Liver (tissue), 8 donors: ENCODE measurements at regions not wholly inside any gene's neighbourhood (a gene's known extent, or its start where the extent isn't known, plus 50 kb on each side); places are given as distances from the start of the nearest gene placed in this dataset.

Experiments
- DNase-seq: peaks from one replicate; pipeline ENCODE4 v3.0.0-alpha.2; 2017; ENCODE audit warnings: low spot score
- H3K27ac ChIP-seq, 2 donors: one replicate each; pipeline ENCODE4 v1.7.0; 2013; ENCODE audit warnings: inconsistent platforms in 2 of 2, low read length in 2 of 2, control low read depth in 1 of 2, low read depth in 1 of 2, mild to moderate bottlenecking in 1 of 2
- H3K27me3 ChIP-seq, 4 donors: one replicate each; pipeline versions ENCODE4 v1.6.1 to v1.7.0; 2013; ENCODE audit warnings: low read length in 3 of 4, inconsistent platforms in 1 of 4, mild to moderate bottlenecking in 1 of 4, moderate library complexity in 1 of 4; ENCODE audit not compliant: control insufficient read depth in 4 of 4, insufficient read depth in 4 of 4
- H3K36me3 ChIP-seq, 4 donors: one replicate each; pipeline versions ENCODE4 v1.6.1 to v1.7.0; 2013; ENCODE audit warnings: low read length in 3 of 4, mild to moderate bottlenecking in 3 of 4, low read depth in 1 of 4, moderate library complexity in 1 of 4; ENCODE audit not compliant: control insufficient read depth in 4 of 4, insufficient read depth in 3 of 4
- H3K4me1 ChIP-seq, 4 donors: one replicate each; pipeline versions ENCODE4 v1.6.1 to v1.7.0; 2013; ENCODE audit warnings: low read length in 3 of 4, mild to moderate bottlenecking in 3 of 4, moderate library complexity in 1 of 4; ENCODE audit not compliant: control insufficient read depth in 4 of 4, insufficient read depth in 4 of 4
- H3K4me3 ChIP-seq, 3 donors: one replicate each; pipeline versions ENCODE4 v1.6.1 to v1.7.0; 2013; ENCODE audit warnings: low read length in 3 of 3, control low read depth in 1 of 3, low read depth in 1 of 3, mild to moderate bottlenecking in 1 of 3
- H3K9ac ChIP-seq, 2 donors: one replicate each; pipeline ENCODE4 v1.7.0; 2013; ENCODE audit warnings: low read length in 2 of 2, mild to moderate bottlenecking in 2 of 2, moderate library complexity in 2 of 2, control low read depth in 1 of 2, low read depth in 1 of 2
- H3K9me3 ChIP-seq, 4 donors: one replicate each; pipeline versions ENCODE4 v1.6.1 to v1.7.0; 2013; ENCODE audit warnings: low read length in 3 of 4; ENCODE audit not compliant: control insufficient read depth in 4 of 4
- EGR1 ChIP-seq, 2 donors: IDR thresholded peaks; 2 replicates each; pipeline ENCODE4 v1.6.1; 2016 to 2018; ENCODE audit warnings: antibody characterized with exemption in 2 of 2, low read depth in 2 of 2
- FOXA1 ChIP-seq: IDR thresholded peaks from 2 replicates; pipeline ENCODE4 v1.6.1; 2016; ENCODE audit warnings: antibody characterized with exemption
- FOXA2 ChIP-seq: IDR thresholded peaks from 2 replicates; pipeline ENCODE4 v1.6.1; 2016; ENCODE audit warnings: antibody characterized with exemption
- GABPA ChIP-seq, 2 donors: IDR thresholded peaks in 1 of 2; conservative IDR thresholded peaks in 1 of 2; 2 replicates each; pipeline ENCODE4 v1.6.1; 2016; ENCODE audit warnings: antibody characterized with exemption in 2 of 2, mild to moderate bottlenecking in 1 of 2, moderate library complexity in 1 of 2
- HNF4A ChIP-seq, 2 donors: conservative IDR thresholded peaks; 2 replicates each; pipeline ENCODE4 v1.6.1; 2016; ENCODE audit warnings: antibody characterized with exemption in 2 of 2, mild to moderate bottlenecking in 2 of 2
- HNF4G ChIP-seq: IDR thresholded peaks from 2 replicates; pipeline ENCODE4 v1.6.1; 2016; ENCODE audit warnings: antibody characterized with exemption
- JUND ChIP-seq, 2 donors: IDR thresholded peaks; 2 replicates each; pipeline ENCODE4 v1.6.1; 2016; ENCODE audit warnings: antibody characterized with exemption in 2 of 2
- MAX ChIP-seq: IDR thresholded peaks from 2 replicates; pipeline ENCODE4 v1.6.1; 2016; ENCODE audit warnings: antibody characterized with exemption
- NR2F2 ChIP-seq: IDR thresholded peaks from 2 replicates; pipeline ENCODE4 v1.6.1; 2016; ENCODE audit warnings: antibody characterized with exemption
- RAD21 ChIP-seq, 2 donors: IDR thresholded peaks; 2 replicates each; pipeline ENCODE4 v1.6.1; 2016; ENCODE audit warnings: antibody characterized with exemption in 2 of 2, mild to moderate bottlenecking in 2 of 2
- RXRA ChIP-seq, 2 donors: IDR thresholded peaks; 2 replicates each; pipeline ENCODE4 v1.6.1; 2017 to 2018; ENCODE audit warnings: antibody characterized with exemption in 2 of 2, mild to moderate bottlenecking in 1 of 2
- SP1 ChIP-seq: IDR thresholded peaks from 2 replicates; pipeline ENCODE4 v1.6.1; 2018; ENCODE audit warnings: antibody characterized with exemption, mild to moderate bottlenecking
- TAF1 ChIP-seq: conservative IDR thresholded peaks from 2 replicates; pipeline ENCODE4 v1.6.1; 2016; ENCODE audit warnings: antibody characterized with exemption, mild to moderate bottlenecking
- YY1 ChIP-seq: IDR thresholded peaks from 2 replicates; pipeline ENCODE4 v1.6.1; 2016; ENCODE audit warnings: antibody characterized with exemption, mild to moderate bottlenecking
- ZBTB33 ChIP-seq: IDR thresholded peaks from 2 replicates; pipeline ENCODE4 v1.6.1; 2016; ENCODE audit warnings: antibody characterized with exemption
- WGBS: extraction: QIAGEN DNeasy Blood & Tissue Kit; methylation state at CpG from one replicate; pipeline ENCODE4 v1.1.7; 2013; 5-methylcytosine and 5-hydroxymethylcytosine counted together
- TF ChIP-seq, protein P1 (sequence below): IDR thresholded peaks from 2 replicates; pipeline ENCODE4 v1.6.1; 2016; ENCODE audit warnings: antibody characterized with exemption
- TF ChIP-seq, protein P2 (sequence below): fragments of 150-350 bp; IDR thresholded peaks from 2 replicates; pipeline ENCODE4 v1.5.1; 2017; ENCODE audit warnings: improper control_type of control experiment, low read depth, low read length; ENCODE audit not compliant: missing input control
- TF ChIP-seq, protein P3 (sequence below): IDR thresholded peaks from 2 replicates; pipeline ENCODE4 v1.6.1; 2016; ENCODE audit warnings: antibody characterized with exemption, mild to moderate bottlenecking
- donor health status: healthy.
- donor health status: healthy.
- donor health status: healthy.
- donor health status: healthy.
- donor health status: healthy.

GRCh38 chr2:150099805-150100204 is 387.7 kb downstream of the RND3 start:
- H3K4me3 ChIP-seq = no peak overlapping the region
- no peak overlapping the region for H3K27ac ChIP-seq
- peaks cover 2 to 15% (median 9%) of the 10 kb centered on the region in 4 donors for H3K4me1 ChIP-seq
- no peak overlapping the region for H3K9ac ChIP-seq
- TF ChIP-seq EGR1 (IDR thresholded peaks at IDR 0.05; ENCODE audit: low read depth in 2 of 2) (no peak), GABPA (IDR thresholded peaks at IDR 0.05 in 1 of 2, conservative IDR thresholded peaks at IDR 0.05 in 1 of 2) (no peak), RAD21 (IDR thresholded peaks at IDR 0.05) (no peak), JUND (IDR thresholded peaks at IDR 0.05) (no peak)
- TF ChIP-seq, protein P1, sequence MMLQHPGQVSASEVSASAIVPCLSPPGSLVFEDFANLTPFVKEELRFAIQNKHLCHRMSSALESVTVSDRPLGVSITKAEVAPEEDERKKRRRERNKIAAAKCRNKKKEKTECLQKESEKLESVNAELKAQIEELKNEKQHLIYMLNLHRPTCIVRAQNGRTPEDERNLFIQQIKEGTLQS = no peak
- TF ChIP-seq, protein P2, sequence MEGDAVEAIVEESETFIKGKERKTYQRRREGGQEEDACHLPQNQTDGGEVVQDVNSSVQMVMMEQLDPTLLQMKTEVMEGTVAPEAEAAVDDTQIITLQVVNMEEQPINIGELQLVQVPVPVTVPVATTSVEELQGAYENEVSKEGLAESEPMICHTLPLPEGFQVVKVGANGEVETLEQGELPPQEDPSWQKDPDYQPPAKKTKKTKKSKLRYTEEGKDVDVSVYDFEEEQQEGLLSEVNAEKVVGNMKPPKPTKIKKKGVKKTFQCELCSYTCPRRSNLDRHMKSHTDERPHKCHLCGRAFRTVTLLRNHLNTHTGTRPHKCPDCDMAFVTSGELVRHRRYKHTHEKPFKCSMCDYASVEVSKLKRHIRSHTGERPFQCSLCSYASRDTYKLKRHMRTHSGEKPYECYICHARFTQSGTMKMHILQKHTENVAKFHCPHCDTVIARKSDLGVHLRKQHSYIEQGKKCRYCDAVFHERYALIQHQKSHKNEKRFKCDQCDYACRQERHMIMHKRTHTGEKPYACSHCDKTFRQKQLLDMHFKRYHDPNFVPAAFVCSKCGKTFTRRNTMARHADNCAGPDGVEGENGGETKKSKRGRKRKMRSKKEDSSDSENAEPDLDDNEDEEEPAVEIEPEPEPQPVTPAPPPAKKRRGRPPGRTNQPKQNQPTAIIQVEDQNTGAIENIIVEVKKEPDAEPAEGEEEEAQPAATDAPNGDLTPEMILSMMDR = no peak
- H3K36me3 ChIP-seq = no peaks in the 10 kb centered on the region
- H3K9me3 ChIP-seq = no peaks in the 10 kb centered on the region
- H3K27me3 ChIP-seq = no peaks in the 10 kb centered on the region
- DNase-seq = no peak

GRCh38 chr2:150097901-150098531 is 389.5 kb downstream of the RND3 start:
- 12% methylated on average over 1 of the region's 1 CpG for WGBS
- H3K4me1 ChIP-seq = peaks cover 2 to 15% (median 9%) of the 10 kb centered on the region in 4 donors
- no peak for DNase-seq
- H3K36me3 ChIP-seq = no peaks in the 10 kb centered on the region
- TF ChIP-seq EGR1 (IDR thresholded peaks at IDR 0.05; ENCODE audit: low read depth in 2 of 2) (no peak), HNF4A (conservative IDR thresholded peaks at IDR 0.05) (peak in 1 of 2 donors; percentile 3), RAD21 (IDR thresholded peaks at IDR 0.05) (peak; percentile 56 to 61), FOXA2 (no peak), MAX (peak; percentile 20), GABPA (IDR thresholded peaks at IDR 0.05 in 1 of 2, conservative IDR thresholded peaks at IDR 0.05 in 1 of 2) (no peak), JUND (IDR thresholded peaks at IDR 0.05) (peak; percentile 44 to 59), RXRA (IDR thresholded peaks at IDR 0.05) (peak in 1 of 2 donors; percentile 10), TAF1 (no peak), ZBTB33 (no peak), YY1 (peak; percentile 24), FOXA1 (no peak), HNF4G (no peak), NR2F2 (no peak), SP1 (peak; percentile 8)
- TF ChIP-seq, protein P3, sequence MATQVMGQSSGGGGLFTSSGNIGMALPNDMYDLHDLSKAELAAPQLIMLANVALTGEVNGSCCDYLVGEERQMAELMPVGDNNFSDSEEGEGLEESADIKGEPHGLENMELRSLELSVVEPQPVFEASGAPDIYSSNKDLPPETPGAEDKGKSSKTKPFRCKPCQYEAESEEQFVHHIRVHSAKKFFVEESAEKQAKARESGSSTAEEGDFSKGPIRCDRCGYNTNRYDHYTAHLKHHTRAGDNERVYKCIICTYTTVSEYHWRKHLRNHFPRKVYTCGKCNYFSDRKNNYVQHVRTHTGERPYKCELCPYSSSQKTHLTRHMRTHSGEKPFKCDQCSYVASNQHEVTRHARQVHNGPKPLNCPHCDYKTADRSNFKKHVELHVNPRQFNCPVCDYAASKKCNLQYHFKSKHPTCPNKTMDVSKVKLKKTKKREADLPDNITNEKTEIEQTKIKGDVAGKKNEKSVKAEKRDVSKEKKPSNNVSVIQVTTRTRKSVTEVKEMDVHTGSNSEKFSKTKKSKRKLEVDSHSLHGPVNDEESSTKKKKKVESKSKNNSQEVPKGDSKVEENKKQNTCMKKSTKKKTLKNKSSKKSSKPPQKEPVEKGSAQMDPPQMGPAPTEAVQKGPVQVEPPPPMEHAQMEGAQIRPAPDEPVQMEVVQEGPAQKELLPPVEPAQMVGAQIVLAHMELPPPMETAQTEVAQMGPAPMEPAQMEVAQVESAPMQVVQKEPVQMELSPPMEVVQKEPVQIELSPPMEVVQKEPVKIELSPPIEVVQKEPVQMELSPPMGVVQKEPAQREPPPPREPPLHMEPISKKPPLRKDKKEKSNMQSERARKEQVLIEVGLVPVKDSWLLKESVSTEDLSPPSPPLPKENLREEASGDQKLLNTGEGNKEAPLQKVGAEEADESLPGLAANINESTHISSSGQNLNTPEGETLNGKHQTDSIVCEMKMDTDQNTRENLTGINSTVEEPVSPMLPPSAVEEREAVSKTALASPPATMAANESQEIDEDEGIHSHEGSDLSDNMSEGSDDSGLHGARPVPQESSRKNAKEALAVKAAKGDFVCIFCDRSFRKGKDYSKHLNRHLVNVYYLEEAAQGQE = no peak
- TF ChIP-seq, protein P2 = peak; percentile 38
- TF ChIP-seq, protein P1 = peak; percentile 76
- no peaks in the 10 kb centered on the region for H3K27me3 ChIP-seq
- H3K4me3 ChIP-seq = no peak overlapping the region
- no peaks in the 10 kb centered on the region for H3K9me3 ChIP-seq
- H3K27ac ChIP-seq = peak overlapping the region; percentile 32 to 60
- no peak overlapping the region for H3K9ac ChIP-seq
